ENCODE measurements at regions not wholly inside any gene's neighbourhood (a gene's known extent, or its start where the extent isn't known, plus 50 kb on each side); places are given as distances from the start of the nearest gene placed in this dataset.

GRCh38 chr6:156618600-156619205 lies 158.5 kb upstream of the ARID1B start:
- TF ChIP-seq CREB5 (CRISPR knock-in tag; IDR thresholded peaks at IDR 0.05; ENCODE audit: low read depth) = no peak
- TF ChIP-seq ZNF70 (CRISPR knock-in tag; IDR thresholded peaks at IDR 0.05) = no peak
- no peak for TF ChIP-seq ZC3H10 (CRISPR knock-in tag; IDR thresholded peaks at IDR 0.05)
- TF ChIP-seq ISL1 (CRISPR knock-in tag; IDR thresholded peaks at IDR 0.05) = no peak
- TF ChIP-seq ZFP30 (CRISPR knock-in tag; IDR thresholded peaks at IDR 0.05) = no peak
- no peak for TF ChIP-seq CSDC2 (CRISPR knock-in tag; IDR thresholded peaks at IDR 0.05)
- no peak for TF ChIP-seq SNAI2 (CRISPR knock-in tag; IDR thresholded peaks at IDR 0.05)
- no peak for TF ChIP-seq ARNTL (CRISPR knock-in tag; IDR thresholded peaks at IDR 0.05; ENCODE audit: borderline replicate concordance, low read depth)
- no peak for TF ChIP-seq TSHZ2 (CRISPR knock-in tag; IDR thresholded peaks at IDR 0.05)
- no peak; the same call in 1 of the 2 replicates for TF ChIP-seq TCF4 (CRISPR knock-in tag; IDR thresholded peaks at IDR 0.05; ENCODE audit: borderline replicate concordance)
- no peak; the same call in 1 of the 3 replicates for ATAC-seq

- TF ChIP-seq CSDC2 (CRISPR knock-in tag; IDR thresholded peaks at IDR 0.05) = no peak
- no peak for TF ChIP-seq PATZ1 (CRISPR knock-in tag; IDR thresholded peaks at IDR 0.05; ENCODE audit: borderline replicate concordance)
- no peak for TF ChIP-seq ESRRG (CRISPR knock-in tag; IDR thresholded peaks at IDR 0.05)
- no peak for TF ChIP-seq CREB5 (CRISPR knock-in tag; IDR thresholded peaks at IDR 0.05; ENCODE audit: low read depth)
- no peak for TF ChIP-seq OSR1 (CRISPR knock-in tag; IDR thresholded peaks at IDR 0.05)
- no peak for ATAC-seq
These were observed 159.2 kb upstream of the ARID1B start for GRCh38 chr6:156617941-156618340.

- TF ChIP-seq PPARA (CRISPR knock-in tag; IDR thresholded peaks at IDR 0.05; ENCODE audit: borderline replicate concordance) (no peak), ISL1 (CRISPR knock-in tag; IDR thresholded peaks at IDR 0.05) (no peak), ZNF70 (CRISPR knock-in tag; IDR thresholded peaks at IDR 0.05) (no peak), RARB (CRISPR knock-in tag; IDR thresholded peaks at IDR 0.05) (no peak), TOX (CRISPR knock-in tag; IDR thresholded peaks at IDR 0.05; ENCODE audit: borderline replicate concordance) (no peak), CSDC2 (CRISPR knock-in tag; IDR thresholded peaks at IDR 0.05) (no peak), CSRNP3 (CRISPR knock-in tag; IDR thresholded peaks at IDR 0.05) (no peak), ZC3H10 (CRISPR knock-in tag; IDR thresholded peaks at IDR 0.05) (no peak), OSR1 (CRISPR knock-in tag; IDR thresholded peaks at IDR 0.05) (no peak), PATZ1 (CRISPR knock-in tag; IDR thresholded peaks at IDR 0.05; ENCODE audit: borderline replicate concordance) (no peak), ZNF565 (CRISPR knock-in tag; conservative IDR thresholded peaks at IDR 0.05; ENCODE audit: low read depth) (no peak), TCF4 (CRISPR knock-in tag; IDR thresholded peaks at IDR 0.05; ENCODE audit: borderline replicate concordance) (no peak), POU6F1 (CRISPR knock-in tag; IDR thresholded peaks at IDR 0.05; ENCODE audit: borderline replicate concordance, low read depth) (no peak), GLIS3 (CRISPR knock-in tag; IDR thresholded peaks at IDR 0.05) (no peak), ZNF8 (CRISPR knock-in tag; IDR thresholded peaks at IDR 0.05) (no peak), ZFP30 (CRISPR knock-in tag; IDR thresholded peaks at IDR 0.05) (no peak)
- no peak for ATAC-seq
These were observed 159.8 kb upstream of the ARID1B start for GRCh38 chr6:156617376-156617775.
